ENCODE measurements at regions not wholly inside any gene's neighbourhood (a gene's known extent, or its start where the extent isn't known, plus 50 kb on each side); places are given as distances from the start of the nearest gene placed in this dataset.

GRCh38 chr5:82734347-82734746 is 342.8 kb downstream of the TMEM167A start:
- H3K4me3 ChIP-seq, result no peak overlapping the region
- Mint-ChIP-seq H3K36me3 (no peaks in the 10 kb centered on the region), H3K4me3 (no peak overlapping the region), H3K9me3 (no peaks in the 10 kb centered on the region), H3K4me1 (peaks cover 11% of the 10 kb centered on the region), H3K27me3 (ENCODE audit: insufficient read depth, low read depth) (no peaks in the 10 kb centered on the region), H3K27ac (no peak overlapping the region)
- no peaks in the 10 kb centered on the region for H3K36me3 ChIP-seq
- no peaks in the 10 kb centered on the region for H3K79me2 ChIP-seq (ENCODE audit: low read depth)
- no peak overlapping the region for H3K27ac ChIP-seq
- no peak for DNase-seq (ENCODE audit: low spot score)
- no peak overlapping the region for H3K9ac ChIP-seq
- no peaks in the 10 kb centered on the region for H3F3A ChIP-seq (ENCODE audit: low read depth)
- H2AFZ ChIP-seq (replicated peaks), result no peak overlapping the region
- H3K9me3 ChIP-seq (ENCODE audit: low read depth), result no peaks in the 10 kb centered on the region
- H3K4me1 ChIP-seq, result peaks cover 7% of the 10 kb centered on the region
- no peaks in the 10 kb centered on the region for H4K20me1 ChIP-seq (ENCODE audit: low read depth)
- no peak for TF ChIP-seq EZH2 (IDR thresholded peaks at IDR 0.05)
- no peak for TF ChIP-seq EZH2phosphoT487 (IDR thresholded peaks at IDR 0.05)
- no peak for TF ChIP-seq CTCF (IDR thresholded peaks at IDR 0.05)
- no peak overlapping the region for H3K4me2 ChIP-seq
- no peaks in the 10 kb centered on the region for H3K27me3 ChIP-seq

GRCh38 chr5:82730913-82731312 is 346.3 kb downstream of the TMEM167A start:
- H3K9ac ChIP-seq, result no peak overlapping the region
- Mint-ChIP-seq H3K4me3 (no peak overlapping the region), H3K27ac (no peak overlapping the region), H3K27me3 (ENCODE audit: insufficient read depth, low read depth) (no peaks in the 10 kb centered on the region), H3K9me3 (peaks cover 7% of the 10 kb centered on the region), H3K36me3 (peaks cover 1% of the 10 kb centered on the region), H3K4me1 (peaks cover 11% of the 10 kb centered on the region)
- H3K9me3 ChIP-seq (ENCODE audit: low read depth), result no peaks in the 10 kb centered on the region
- no peaks in the 10 kb centered on the region for H3K27me3 ChIP-seq
- H3K27ac ChIP-seq, result no peak overlapping the region
- peaks cover 7% of the 10 kb centered on the region for H3K4me1 ChIP-seq
- H3K79me2 ChIP-seq (ENCODE audit: low read depth), result no peaks in the 10 kb centered on the region
- no peaks in the 10 kb centered on the region for H3K36me3 ChIP-seq
- no peak overlapping the region for H3K4me3 ChIP-seq
- DNase-seq (ENCODE audit: low spot score), result no peak
- peak overlapping the region; percentile 36 for H2AFZ ChIP-seq (replicated peaks)
- no peaks in the 10 kb centered on the region for H3F3A ChIP-seq (ENCODE audit: low read depth)
- TF ChIP-seq EZH2 (IDR thresholded peaks at IDR 0.05) (no peak), CTCF (IDR thresholded peaks at IDR 0.05) (no peak), EZH2phosphoT487 (IDR thresholded peaks at IDR 0.05) (no peak)
- H4K20me1 ChIP-seq (ENCODE audit: low read depth), result no peaks in the 10 kb centered on the region
- H3K4me2 ChIP-seq, result no peak overlapping the region

- H3K9me3 ChIP-seq (ENCODE audit: low read depth), result no peaks in the 10 kb centered on the region
- DNase-seq (ENCODE audit: low spot score), result no peak
- no peak overlapping the region for H3K27ac ChIP-seq
- H3K4me2 ChIP-seq, result no peak overlapping the region
- H3K27me3 ChIP-seq, result no peaks in the 10 kb centered on the region
- H3F3A ChIP-seq (ENCODE audit: low read depth), result no peaks in the 10 kb centered on the region
- no peak overlapping the region for H3K9ac ChIP-seq
- H3K36me3 ChIP-seq, result no peaks in the 10 kb centered on the region
- peaks cover 7% of the 10 kb centered on the region for H3K4me1 ChIP-seq
- H3K36me3 Mint-ChIP-seq, result peaks cover 1% of the 10 kb centered on the region
- H3K4me3 Mint-ChIP-seq, result no peak overlapping the region
- no peaks in the 10 kb centered on the region for H3K27me3 Mint-ChIP-seq (ENCODE audit: insufficient read depth, low read depth)
- no peak for TF ChIP-seq EZH2 (IDR thresholded peaks at IDR 0.05)
- TF ChIP-seq CTCF (IDR thresholded peaks at IDR 0.05), result no peak
- no peak for TF ChIP-seq EZH2phosphoT487 (IDR thresholded peaks at IDR 0.05)
- no peaks in the 10 kb centered on the region for H4K20me1 ChIP-seq (ENCODE audit: low read depth)
- peaks cover 5% of the 10 kb centered on the region for H3K4me1 Mint-ChIP-seq
- no peak overlapping the region for H3K4me3 ChIP-seq
- no peak overlapping the region for H3K27ac Mint-ChIP-seq
- peaks cover 7% of the 10 kb centered on the region for H3K9me3 Mint-ChIP-seq
- H2AFZ ChIP-seq (replicated peaks), result peak overlapping the region; percentile 29
- H3K79me2 ChIP-seq (ENCODE audit: low read depth), result no peaks in the 10 kb centered on the region
Observed at GRCh38 chr5:82728926-82729702, 348.1 kb downstream of the TMEM167A start.
